Activated CD8-positive, alpha-beta memory T cell treated with anti-CD3 and anti-CD28 coated beads for 24 hours (primary cell): ENCODE measurements at regions not wholly inside any gene's neighbourhood (a gene's known extent, or its start where the extent isn't known, plus 50 kb on each side); places are given as distances from the start of the nearest gene placed in this dataset.
A peak's percentile ranks its signal among the peaks of the same experiment; 100 is the strongest.

Experiments used
- DNase-seq: peaks from one replicate; pipeline ENCODE4 v3.0.0-alpha.2; 2020

DNA sequence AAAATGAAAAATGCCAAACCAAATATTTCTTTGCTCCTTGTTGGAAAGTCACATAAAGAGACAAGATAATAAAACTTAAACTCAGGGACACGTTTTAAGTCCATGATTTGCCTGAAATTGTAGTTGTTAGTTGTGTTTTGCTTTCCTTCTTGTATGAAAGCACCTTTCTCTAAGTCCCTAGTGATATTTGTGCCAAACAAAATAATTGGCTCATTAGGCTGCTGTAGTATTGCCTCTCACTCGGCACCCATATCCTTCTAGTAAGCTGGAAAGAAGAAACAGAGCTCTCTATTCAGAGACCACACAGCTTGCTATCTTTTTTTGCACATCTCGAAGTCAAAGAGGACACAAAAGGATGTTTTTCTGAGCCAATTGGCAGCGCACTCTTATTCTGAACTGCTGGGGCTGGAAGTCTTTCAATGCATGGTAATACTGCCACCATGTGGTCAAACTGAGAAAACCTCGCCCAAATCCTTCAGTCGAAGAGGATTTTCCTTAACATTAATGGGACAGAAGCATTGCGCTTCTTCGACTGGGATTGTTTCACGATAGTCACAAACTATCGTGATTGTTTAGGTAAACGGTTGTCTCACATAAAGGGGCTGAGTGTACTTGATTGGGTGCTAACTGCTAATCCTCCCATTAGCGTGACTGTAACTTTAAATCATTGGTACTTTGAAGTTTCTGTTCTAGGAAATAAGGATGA, 571.9 kb upstream of the LCORL start:
- DNase-seq, result peak; percentile 65

DNA sequence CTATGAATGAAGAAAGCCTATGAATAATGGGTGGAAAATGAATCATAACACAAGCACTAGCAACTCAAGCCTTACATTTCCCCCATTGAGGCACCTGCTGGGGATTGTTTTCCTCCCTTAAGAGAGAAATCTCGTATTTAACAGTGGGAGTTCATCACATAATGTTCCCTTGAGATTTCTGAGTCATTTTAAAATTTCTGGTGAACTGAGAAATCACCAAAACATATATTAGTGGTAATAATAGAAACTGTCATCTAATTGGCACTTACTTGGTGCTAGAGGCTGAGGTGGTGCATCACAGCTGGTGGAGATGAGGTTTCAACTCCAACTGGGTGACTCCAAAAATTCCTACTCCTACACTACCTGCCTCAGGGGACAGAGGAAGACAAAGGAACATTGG, 561.3 kb upstream of the LCORL start:
- DNase-seq, result no peak

DNA sequence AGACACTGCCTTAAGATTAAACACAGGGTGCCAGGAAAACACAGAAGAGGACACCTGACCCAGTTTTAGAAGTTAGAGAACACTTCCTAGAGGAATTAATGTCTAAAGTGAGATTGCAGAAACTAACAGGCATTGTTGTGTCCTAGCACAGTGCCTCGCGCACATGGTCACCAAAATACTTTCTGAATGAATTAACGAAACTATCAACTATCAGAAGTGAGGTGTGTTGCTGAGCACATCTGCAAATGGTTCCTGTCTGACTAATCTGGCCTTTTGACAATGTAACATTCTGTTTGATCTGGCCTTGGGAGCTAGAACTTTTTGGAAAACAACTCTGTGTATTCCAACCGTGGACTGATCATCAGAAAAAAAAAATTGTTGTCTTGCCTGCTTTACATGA, 556.8 kb upstream of the LCORL start:
- no peak for DNase-seq

- no peak for DNase-seq
Observed at GRCh38 chr4:18572481-18572880, 550.9 kb upstream of the LCORL start.

GRCh38 chr4:18571301-18571761, 549.8 kb upstream of the LCORL start:
- DNase-seq, result no peak

DNA sequence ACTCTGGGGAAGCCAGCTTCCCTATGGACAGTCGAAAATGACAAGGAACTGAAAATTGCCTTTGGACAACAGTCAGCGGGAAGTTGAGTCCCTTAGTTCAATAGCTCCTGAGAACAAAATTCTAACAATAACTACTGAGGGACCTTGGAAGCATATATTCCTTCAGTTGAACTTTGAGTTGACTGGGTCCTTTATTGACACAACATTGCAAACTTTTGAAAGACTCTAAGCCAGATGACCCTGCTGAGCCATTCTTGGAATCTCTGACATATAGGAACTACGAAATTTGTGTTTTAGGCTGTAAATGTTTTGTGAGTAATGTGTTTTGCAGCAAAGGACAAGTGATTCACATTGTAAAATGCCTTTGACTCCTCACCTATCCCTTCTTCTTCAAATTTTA, 548.8 kb upstream of the LCORL start:
- no peak for DNase-seq

DNA sequence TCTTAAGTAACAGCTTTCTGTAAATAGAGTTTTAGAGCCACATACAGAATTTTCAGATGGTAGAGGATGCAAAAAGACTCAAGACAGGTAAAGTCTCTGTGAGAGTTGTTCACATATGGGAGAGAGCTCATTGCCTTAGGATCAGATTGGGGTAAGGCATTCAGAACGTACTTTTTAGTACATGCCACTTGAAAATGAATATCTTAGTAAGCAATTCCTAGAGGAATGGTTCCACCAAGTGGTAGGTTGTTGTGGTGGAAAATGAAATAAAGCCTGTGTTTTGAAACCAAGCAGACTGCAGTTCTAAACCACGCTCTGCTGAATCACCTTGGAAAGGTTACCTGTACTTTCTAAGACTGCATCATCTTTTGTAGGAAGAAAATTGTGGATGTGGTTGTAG, 547.0 kb upstream of the LCORL start:
- no peak for DNase-seq

- DNase-seq, result no peak
Observed at GRCh38 chr4:18566970-18567799, 545.6 kb upstream of the LCORL start.

GRCh38 chr4:18559492-18559891, 537.9 kb upstream of the LCORL start:
- no peak for DNase-seq

DNA sequence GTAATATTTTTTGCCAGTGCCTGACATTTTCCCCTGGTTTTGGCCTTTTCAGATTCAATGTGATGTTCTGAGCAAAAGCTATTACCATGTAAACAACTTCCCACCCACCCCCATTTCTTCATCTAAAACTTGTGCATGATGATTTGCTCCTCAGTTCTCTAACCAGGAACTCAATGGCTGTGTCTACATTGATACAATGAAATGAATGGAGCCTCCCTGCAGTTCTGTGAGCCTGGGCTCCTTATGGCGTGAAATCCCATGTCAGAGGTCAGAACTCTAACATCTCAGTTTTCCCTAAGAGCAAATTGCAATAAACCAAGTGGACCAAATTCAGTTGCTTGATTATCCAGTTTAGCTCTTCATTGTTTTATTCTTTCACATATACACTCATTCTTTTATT, 534.8 kb upstream of the LCORL start:
- DNase-seq, result no peak

- no peak for DNase-seq
Observed at GRCh38 chr4:18540349-18540748, 518.8 kb upstream of the LCORL start.

- no peak for DNase-seq
Observed at GRCh38 chr4:18538121-18538520, 516.6 kb upstream of the LCORL start.

DNA sequence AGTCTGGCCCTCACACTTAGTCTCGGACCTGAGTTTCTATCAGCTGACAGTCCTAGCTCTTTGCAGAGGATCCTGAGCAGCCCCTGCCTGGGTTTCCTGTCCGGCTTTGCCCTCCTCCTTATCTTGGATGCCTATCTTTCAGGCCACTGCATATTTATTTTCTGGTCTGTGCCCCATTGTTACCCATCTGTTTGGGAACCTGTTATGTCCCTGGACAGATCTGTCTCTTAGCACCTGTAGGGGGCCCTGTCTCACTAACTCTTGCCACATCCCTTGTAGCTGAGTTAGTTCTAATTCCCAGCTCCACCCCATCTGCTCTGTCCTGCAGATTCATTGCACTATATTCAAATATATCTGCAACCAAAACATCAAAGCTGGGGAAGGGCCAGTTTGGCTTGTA, 514.9 kb upstream of the LCORL start:
- no peak for DNase-seq

DNA sequence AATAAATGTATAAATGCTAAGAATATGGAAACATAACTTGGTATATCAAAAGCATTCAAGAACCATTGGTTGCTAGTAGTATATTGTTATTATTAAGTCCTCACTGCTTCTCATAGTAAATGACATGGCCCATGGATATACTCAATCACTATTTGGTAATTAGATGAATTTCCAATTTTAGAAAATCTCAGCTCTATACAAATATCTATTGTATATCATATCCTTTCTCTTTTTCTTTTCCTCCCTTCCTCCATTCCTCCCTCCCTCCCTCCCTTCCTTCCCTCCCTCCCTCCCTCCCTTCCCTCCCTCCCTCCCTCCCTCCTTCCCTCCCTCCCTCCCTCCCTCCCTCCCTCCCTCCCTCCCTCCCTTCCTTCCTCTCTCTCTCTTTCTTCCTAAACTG, 514.4 kb upstream of the LCORL start:
- no peak for DNase-seq

GRCh38 chr4:18533262-18533775, 511.8 kb upstream of the LCORL start:
- no peak for DNase-seq

- no peak for DNase-seq
Observed at GRCh38 chr4:18531731-18532130, 510.2 kb upstream of the LCORL start.

GRCh38 chr4:18529482-18529881, 507.9 kb upstream of the LCORL start:
- no peak for DNase-seq

GRCh38 chr4:18524667-18525066, 503.1 kb upstream of the LCORL start:
- DNase-seq, result no peak

- DNase-seq, result no peak
Observed at GRCh38 chr4:18518098-18518497, 496.5 kb upstream of the LCORL start.

DNA sequence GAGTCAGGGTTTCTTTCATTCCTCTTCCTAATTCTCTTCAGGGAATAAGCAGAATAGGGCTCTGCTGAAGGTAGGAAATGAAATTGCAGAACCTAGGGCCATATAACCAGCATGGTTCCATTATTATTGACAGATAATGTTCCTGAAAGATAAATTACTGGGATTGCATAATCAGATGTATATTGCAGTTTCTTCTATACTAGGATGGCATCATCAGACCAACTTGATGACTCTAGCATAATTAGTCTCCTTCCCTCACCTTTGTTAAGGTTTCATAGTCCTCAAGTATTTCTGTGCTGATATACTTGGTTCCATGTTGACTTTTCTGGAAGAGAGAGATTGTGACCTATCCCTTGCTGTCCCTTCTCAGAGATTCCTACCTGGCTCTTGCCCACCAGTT, 492.3 kb upstream of the LCORL start:
- DNase-seq, result no peak

DNA sequence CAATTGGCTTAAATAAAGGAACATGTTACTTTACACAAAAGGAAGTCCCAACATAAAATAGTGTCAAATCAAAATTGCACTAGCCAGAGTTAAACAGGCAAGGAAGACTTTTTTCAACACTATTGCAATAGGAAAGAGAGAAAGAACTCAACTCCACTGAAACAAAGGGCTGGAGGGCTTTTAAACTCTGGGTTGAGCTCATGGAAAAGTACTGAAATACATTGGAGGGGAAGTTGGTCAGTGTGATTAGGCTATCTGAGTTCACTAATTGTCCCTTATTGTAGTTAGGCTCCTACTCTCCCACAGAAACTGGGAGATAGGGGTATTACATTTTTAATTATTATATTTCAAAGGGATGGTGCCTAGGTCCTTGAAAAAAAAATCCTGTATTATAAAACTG, 491.2 kb upstream of the LCORL start:
- DNase-seq, result no peak

DNA sequence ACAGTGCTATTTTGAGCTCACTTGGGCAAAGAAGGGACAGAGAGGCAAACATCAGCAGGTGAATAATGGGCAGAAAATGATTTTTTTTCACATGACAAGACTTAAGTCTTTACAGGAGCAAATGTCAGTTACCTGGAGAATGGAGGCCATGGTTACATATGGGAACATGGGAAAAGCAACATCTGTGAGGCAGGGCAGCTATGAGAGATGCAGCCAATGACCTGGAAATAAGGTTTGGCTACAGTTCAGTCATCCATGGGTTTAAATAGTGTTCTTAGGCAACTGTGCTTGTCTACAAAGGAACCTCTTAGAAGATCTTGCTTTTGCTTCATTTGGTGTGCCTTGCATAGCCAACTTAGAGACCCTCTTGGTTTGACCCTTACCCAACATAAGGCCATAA, 490.2 kb upstream of the LCORL start:
- DNase-seq, result no peak

DNA sequence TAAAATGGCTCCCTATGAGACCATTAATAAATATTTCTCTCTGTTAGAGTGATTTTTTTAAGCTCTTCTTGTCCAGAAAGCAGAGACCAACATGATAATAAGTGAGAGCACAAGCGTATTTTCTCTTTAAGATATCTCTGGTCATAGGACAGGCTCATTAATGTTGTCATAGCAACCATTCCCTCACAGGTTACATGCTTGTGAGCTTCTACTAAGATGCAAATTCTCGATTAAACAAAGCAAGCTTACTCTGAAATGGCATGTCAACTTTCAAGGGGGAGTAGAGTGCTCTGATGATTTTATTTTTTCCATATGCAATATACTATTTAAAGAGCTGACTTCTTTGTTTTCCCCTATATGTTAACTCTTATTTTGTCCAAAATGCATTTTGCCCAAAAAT, 487.2 kb upstream of the LCORL start:
- DNase-seq, result no peak

- DNase-seq, result no peak
Observed at GRCh38 chr4:18480928-18481327, 459.4 kb upstream of the LCORL start.
